HG03439 (cell line): ENCODE measurements at regions not wholly inside any gene's neighbourhood (a gene's known extent, or its start where the extent isn't known, plus 50 kb on each side); places are given as distances from the start of the nearest gene placed in this dataset.
"Not testable (repeated sequence)": the region's sequence is repeated elsewhere in the genome, so short reads cannot be mapped to it uniquely, and the experiment has no call there.

Source experiments
- ATAC-seq: cut with Tn5 transposase; IDR thresholded peaks from one replicate; pipeline ENCODE4 v1.9.1; 2021; ENCODE audit warnings: mild to moderate bottlenecking, moderate library complexity; ENCODE audit not compliant: unreplicated experiment

DNA sequence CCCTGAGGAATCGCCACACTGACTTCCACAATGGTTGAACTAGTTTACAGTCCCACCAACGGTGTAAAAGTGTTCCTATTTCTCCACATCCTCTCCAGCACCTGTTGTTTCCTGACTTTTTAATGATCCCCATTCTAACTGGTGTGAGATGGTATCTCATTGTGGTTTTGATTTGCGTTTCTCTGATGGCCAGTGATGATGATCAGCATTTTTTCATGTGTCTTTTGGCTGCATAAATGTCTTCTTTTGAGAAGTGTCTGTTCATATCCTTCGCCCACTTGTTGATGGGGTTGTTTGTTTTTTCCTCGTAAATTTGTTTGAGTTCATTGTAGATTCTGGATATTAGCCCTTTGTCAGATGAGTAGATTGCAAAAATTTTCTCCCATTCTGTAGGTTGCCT is 223.5 kb downstream of the MAF start:
- not testable (repeated sequence) for ATAC-seq

DNA sequence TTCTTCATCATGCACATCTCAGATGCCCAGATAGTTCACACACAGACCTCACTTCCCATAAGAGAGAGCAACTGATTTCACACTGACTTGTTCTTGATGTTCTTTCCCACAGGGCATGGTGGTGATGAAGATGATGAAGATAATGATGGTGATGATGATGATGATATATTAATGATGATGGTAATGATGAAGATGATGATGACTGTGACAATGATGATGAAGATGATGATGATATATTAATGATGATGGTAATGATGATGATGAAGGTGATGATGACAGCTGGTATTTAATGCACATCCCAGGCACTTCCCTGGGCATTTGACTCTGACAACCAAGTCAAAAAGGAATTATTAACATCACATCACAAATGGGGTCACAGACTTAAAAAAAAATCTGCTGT is 225.2 kb downstream of the MAF start:
- no peak for ATAC-seq

DNA sequence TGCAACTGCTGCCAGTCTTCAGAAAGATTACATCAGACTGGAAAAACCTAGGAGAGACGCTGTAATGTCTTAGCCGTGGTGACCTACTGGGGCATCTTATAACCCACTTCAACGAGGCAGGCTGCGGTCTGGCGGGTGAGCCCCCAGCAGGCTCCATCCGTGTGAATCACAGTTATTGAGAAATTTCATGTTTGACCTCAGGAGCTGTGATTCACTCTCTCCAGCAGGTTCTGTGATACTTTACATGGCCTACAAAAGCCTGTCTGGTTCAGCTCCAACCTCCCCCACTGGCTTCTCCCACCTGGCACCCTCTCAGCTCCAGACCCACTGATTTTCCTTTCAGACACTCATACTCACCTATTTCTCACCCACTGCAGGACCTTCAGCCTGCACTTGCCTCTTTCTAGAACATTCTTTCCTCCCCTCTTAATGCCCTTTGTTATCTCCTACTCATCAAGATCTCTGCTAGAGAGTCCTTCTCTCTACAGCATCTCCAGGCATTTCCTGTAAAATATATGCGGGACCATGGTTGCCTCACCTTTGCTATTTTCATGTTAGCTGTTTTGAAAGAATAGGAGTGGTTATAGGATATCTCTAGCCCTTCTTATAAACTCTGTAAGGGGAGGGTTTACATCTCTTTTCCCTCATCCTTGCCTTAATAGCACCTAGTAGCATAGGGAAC is 227.9 kb downstream of the MAF start:
- no peak for ATAC-seq

DNA sequence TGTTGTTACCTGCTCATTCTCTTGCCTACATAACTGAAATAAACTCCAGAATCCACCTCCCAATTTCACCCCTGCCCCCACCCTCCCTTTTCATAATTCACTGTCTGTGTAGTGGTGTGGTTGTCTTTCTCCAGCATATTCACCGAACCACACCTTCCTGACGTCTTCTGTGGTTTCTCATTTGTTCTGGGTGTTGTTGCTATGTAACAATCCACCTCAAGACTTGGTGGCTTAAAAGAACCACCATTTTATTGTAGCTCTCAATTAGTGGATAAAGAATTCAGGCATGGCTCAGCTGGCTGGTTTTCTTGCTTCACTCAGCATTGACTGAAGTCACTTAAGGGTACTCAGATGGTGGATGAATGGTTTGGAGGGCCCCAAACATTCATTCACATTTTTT is 229.8 kb downstream of the MAF start:
- ATAC-seq: no peak

DNA sequence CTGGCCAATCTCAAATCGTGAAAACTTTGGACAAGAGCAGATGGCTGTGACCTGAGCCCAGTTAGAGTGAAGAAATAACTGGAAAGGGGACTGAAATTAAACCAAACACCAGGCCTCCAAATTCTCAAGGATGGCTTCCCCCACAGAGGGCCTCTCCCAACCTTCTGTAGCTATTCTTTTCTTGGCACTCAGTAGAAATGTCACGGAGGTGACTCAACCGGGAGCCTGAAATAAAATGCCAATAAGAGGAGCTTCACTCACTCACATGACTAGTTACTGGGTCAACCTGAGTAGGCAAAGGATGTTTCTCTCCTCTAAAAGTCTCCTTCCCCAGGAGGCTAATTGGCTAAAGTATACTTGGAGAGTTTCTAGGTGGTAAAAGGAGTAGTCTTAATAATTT is 230.7 kb downstream of the MAF start:
- no peak for ATAC-seq

DNA sequence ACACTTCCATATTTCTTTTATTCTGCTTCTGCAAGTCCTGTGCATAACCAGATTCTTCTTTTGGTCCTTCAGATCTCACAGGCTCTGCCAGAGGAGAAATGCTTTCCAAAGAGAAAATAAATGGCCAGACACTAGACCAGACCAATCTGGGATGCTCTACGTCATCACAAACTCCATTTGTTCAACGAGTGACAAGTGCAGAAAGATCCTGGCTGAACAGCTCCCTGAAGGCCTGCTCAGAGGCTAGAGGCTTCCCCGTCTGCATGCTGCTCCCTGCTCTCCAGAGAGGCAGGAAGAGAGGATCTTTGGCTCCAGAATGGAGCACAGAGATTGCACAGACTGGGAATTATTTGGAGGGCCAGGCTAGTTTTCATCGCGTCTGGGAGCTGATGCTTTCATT is 232.7 kb downstream of the MAF start:
- no peak for ATAC-seq

DNA sequence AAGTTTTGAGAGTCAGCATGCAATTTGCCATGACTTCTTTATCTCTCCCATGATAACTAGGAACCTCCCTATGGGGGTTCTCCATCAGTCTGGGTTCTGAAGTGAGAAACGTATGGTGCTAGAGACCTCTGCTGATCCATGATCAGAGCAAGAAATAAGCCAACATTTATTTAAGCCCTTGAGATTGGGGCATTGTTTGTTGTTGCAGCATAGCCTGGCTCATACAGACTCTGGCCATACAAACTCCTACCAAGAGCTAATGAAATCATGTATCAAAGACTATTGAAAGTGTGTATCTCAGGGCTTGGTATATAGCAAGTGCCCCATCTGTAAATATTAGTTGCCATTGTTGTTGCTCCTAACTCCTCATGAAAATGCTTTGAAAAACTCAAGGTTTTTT is 233.9 kb downstream of the MAF start:
- no peak for ATAC-seq

DNA sequence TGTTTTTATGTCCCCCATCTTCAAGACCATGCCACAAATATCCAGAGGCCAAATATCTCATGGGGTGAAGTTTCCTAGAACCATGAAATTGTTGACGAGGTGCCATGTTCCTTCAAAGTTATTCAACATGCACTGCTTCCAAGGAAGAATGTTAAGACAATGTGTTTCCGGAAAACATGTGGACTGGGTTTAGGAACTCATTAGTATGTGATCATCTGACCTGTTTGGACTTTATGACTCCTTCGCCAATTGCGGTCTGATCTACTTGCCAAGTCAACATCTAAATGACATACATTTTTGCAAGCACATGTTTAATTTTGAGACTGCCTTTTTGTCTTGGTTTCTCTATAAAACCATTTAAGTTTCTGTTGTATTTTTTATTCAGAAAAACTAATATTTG is 234.8 kb downstream of the MAF start:
- ATAC-seq: no peak

DNA sequence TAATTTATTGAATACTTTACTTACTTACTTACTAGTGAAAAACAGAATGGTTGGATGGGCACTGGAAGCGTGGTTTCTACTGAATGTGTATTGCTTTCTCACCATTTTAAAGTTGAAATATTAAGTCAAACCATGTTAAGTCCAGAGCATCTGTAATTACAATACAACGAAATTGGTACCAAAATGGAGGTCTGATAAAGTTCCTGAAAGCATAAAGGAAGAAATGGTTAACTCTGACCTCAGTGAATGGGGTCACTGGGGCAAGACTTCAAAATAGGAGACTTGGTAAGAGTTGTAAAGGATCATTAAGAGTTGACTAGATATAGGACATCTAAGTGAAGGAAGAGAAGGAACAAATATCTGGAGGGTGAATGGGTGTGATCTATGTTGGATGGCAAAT is 237.1 kb downstream of the MAF start:
- ATAC-seq: no peak

DNA sequence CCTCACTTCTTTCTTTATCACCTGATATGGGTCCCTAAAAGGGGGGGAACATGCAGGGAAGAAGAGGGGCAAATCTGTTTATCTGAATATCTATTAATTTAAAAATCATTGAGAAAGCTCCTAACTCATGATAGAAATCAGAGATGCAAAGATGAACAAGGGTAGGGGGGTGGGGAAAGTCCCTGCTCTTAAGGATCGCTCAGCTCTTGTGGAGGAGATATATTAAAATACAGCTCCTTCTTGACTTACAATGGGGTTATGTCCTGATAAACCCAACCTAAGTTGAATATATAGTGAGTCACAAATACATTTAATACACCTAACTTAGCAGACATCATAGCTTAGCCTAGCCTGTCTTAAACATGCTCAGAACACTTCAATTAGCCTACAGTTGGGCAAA is 237.5 kb downstream of the MAF start:
- no peak for ATAC-seq

DNA sequence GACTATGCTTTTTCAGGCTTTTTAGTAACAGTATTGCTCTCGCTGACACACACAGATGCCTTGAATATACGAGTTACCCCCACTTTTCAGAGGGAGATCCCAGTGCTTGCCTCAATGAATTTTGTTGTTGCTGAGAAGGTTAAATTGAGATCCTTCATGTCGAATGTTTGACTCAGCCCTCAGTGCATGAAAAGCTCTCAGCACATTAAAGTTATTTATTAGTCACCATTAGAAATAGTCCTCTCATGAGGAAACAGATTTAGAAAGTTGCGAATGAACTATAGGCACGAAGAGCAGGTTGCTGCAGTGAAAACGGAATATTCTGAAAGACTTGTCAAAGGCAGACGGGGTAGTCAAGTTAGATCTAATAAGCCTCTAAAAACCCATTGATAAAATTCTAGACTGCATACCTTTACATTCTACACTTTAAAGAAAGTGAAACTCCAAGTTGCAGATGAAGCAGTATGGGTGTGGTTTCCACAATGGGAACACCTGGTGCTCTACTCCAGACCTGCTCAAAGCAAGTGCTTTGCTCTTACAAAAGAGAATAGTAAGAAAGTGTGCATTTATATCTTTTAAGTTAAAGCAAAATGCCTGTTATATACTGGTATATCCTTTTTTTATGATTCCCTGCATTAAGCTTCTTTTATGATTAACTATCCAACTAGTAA is 238.1 kb downstream of the MAF start:
- no peak for ATAC-seq

DNA sequence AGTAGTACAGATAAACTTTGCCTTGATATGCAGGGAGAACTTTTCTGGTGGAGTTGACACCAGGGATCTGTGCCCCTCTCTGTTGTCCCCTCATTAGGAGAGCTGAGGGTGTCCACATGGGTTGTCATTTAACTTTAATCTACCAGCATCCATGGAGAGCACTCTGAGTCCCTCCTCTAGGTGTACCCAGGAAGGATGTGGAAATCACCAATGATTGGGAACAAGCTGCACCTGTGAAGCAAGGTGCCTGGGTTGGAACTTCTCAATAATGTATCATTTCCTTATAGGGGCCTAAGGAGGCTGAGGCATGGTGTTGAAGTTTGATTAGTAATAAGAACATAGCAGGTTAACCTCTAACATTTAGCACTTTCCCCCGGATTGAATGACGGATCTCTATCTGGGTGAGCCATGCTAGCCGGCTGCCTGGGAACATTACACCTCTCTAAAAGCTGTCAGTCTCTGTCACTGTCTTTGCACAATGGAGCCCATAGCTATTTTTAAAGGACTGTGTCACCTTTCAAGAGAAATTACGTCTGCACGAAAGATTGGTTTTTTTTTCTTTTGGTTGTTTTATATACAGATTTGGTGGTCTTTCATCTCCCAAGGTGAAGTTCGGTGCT is 239.3 kb downstream of the MAF start:
- ATAC-seq: no peak

DNA sequence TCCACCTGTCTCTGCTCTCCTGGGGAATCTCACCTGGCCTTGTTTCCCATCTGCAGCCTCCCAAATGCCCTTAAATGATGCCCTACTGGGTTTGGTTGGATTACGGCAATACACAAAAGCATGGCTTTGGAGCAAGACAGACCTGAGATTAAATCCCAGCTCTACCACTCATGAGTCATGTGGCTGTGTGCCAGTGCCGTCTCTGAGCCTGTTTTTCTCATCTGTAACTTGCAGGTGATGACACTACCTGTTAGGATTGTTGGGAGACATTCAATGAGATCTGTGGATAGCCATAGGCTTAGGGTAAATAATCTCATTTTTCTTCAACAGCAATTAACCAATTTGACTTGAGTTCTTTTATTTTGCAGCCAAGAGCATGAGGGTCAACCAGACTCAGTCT is 240.3 kb downstream of the MAF start:
- ATAC-seq: no peak

DNA sequence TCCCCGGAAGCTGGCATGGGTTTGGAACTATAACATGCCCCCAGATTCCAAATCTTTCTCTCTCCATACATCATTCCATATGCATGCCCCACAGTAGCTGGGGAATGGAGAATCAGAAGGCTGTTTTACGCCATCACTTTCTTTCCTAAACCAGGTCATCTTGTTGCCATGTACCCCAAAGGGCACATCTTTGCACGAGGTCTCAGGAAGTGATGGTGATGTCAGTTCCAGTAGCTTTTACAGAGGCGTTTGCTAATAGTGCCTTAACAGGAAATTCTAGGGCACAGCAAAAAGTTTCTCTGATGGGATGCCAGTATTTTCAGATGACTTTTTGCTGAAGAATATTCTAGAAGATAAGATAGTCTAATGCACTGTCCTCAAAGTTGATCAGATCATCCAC is 241.5 kb downstream of the MAF start:
- no peak for ATAC-seq

DNA sequence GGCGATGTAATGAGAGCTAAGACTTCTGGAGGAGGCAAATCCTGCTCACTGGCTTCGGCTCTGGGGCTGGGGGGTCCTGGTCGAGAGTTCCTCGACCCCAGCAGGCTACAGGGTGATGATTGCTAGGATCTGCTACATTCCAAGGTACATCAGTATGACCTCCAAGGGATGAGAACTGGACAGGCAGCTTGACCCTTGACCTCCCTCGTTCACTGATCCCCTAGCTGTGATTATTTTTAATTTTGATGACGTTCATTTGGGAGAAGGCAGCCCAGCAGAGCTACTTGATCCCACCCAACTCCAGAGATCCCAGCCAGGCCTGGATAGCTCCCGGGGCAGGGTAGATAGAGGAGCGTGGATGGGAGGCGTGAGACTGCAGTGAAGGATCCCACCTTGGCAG is 242.3 kb downstream of the MAF start:
- no peak for ATAC-seq

DNA sequence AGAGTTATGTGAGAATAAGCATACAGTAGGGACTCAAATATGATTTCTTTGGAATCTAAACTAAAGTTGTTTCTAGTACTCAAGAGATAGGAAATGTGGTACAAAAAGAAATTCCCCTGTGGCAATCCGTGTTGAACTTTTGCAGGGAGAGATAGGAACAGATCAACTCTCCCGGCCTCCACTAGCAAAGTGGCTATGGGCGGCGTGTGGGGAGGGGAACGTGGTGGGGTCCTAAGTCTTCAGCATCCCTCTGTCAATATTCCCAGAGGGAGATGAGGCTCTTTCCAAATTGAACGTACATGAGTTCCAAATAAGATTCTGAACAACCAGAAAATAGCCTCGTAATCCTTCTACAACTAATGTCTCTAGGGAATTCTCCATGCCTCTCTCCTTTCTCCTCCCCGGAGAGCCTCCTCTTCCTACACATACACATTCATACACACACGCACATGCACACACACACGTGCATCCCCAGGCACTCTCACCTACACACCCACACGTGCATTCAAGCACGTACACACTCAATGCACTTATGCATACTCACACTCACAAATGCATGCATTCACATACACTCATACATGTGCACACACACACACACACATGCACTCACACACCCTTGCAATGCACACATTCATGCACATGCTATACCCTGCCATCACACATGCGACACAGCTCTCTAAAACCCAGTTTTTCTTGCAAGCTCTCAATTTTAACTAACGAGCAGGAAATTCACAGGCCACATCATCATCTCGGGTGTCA is 244.8 kb downstream of the MAF start:
- no peak for ATAC-seq

DNA sequence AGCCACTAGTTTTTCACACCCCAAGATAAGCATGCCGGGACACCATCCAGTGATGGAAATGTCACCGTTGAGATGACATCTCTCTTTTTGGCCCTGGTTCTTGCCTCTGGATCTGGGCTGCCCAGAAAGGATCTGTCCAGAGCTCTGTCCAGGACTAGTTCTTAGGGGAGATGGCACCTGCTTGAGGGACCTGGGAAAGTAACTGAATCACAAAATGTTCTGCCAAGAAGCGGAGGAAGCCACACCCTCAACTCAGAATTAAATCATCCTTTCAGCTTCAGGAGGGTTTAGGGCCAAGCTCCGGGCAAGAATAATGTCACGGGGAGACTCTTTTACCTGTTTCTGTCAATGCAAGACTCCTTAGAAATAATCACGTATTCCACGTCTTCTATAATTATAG is 248.6 kb downstream of the MAF start:
- no peak for ATAC-seq

DNA sequence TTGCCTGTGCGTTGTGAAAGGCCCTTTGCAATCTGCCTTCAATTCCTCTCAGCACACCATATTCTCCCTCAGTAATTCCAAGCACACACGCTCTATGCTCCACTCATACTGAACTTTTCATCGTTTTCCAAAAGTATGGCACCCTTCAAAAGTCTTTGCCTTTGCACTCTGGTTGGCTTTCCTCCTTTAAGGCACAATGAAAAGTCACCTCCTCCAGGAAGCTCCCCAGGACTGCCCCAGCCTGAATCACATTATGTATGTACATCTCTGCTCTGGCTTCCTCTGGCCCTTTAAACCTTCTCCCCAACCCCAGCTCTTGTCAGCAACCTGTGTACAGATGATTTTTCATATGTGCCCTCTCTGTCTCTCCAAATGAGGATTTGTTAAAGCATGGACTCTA is 250.7 kb downstream of the MAF start:
- ATAC-seq: no peak

DNA sequence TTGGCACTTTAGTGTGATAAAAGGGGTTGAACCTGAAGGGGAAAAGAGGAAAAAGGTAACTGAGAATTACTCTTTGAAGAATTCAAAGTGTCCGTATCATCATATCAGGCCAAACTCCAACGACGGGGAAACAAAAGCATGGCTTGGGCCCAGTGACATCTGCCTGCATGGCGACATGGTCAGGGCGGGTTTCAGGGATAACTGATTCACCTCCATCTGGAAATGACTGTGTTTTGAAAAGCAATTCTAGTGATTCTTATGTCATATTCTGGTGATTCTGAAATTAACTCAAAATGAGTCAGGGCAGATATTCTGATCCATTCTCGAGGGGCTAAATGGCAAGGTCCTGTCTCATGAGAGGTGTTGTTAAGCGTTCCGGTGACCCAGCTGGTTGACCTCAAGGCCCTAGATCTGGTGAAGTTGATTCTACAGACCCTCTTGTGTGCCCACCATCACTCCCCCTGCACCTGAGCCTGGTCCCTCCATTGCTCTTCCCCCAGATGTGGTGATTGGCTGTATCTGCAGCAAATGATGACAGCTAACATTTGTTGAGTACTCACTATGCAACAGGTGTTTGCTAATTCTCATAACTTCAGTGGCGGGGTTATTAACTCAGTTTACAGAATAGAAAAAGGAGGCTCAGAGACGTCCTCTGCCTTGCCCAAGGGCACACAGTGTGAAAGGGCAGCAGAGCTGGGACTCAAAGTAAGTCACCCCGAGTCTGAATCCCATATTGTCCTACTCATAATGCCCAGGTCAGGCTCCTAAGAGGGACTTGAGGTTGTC is 251.8 kb downstream of the MAF start:
- ATAC-seq: no peak

DNA sequence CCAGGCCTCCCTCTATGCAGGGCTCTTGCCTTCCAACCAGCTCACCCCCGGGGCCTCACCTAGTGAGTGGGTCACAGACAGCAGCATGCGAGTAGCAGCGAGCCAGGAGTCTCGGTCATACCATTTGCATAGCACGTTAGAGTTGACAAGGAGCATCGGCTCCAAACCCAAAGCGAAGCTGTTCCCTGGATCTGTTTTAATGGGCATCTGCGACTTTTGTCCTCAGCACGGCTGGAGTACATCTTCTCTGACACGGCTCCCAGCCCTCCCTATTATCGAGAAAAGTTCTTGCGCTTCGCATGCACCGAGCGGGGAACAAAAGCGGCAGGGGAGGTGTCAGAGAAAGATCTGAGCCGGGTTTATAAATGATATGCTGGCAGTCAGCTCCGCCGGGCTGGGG is 253.3 kb downstream of the MAF start:
- no peak for ATAC-seq

DNA sequence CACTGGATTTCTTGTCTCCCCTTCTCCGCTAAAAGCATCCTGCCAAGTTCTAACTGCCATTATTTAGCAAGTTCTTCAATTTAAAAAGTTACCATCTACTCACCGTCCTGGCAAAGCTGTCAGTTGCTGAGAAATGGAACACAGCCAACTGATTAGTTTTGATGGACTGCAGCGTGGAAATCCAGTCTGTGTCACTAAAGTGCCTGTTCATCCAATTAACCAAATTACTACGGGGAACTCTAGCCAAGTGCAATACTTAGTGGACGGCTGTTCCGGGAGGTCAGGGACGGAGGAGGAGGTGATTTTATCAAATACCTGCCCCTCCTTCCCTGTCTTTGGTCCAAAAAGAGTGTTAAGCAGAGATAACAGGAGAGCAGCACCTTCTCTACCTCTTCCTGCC is 260.7 kb downstream of the MAF start:
- no peak for ATAC-seq
